BJ (cell line): ENCODE measurements at regions not wholly inside any gene's neighbourhood (a gene's known extent, or its start where the extent isn't known, plus 50 kb on each side); places are given as distances from the start of the nearest gene placed in this dataset.

Source experiments
- CTCF ChIA-PET: fragments of 350-600 bp; formaldehyde crosslinking; extraction: SDS; loops from one replicate; lab custom pipeline; 2021; ENCODE audit warnings: antibody characterized with exemption, inconsistent platforms; lab: Yijun Ruan, JAX
- POLR2A ChIA-PET: fragments of 300-600 bp; sonication (Branson Sonifier 250); formaldehyde crosslinking; extraction: SDS; loops from one replicate; lab custom pipeline; 2021; ENCODE audit warnings: antibody characterized with exemption; lab: Charles Lee
- DNase-seq: peaks from one replicate; pipeline ENCODE4 v3.0.0-alpha.2; 2011; ENCODE audit warnings: low read depth
- H3K27me3 ChIP-seq: 2 replicates; pipeline ENCODE4 v1.6.0; 2011; ENCODE audit warnings: low read length; ENCODE audit not compliant: control insufficient read depth, insufficient read depth
- H3K36me3 ChIP-seq: 2 replicates; pipeline ENCODE4 v1.5.1; 2011; ENCODE audit warnings: low read length; ENCODE audit not compliant: control insufficient read depth, insufficient read depth
- H3K4me3 ChIP-seq: 2 replicates; pipeline ENCODE4 v1.5.1; 2011; ENCODE audit warnings: low read depth, mild to moderate bottlenecking, control low read depth, low read length
- CTCF ChIP-seq: IDR thresholded peaks from 2 replicates; pipeline ENCODE4 v1.5.1; 2011; ENCODE audit warnings: low read depth, mild to moderate bottlenecking, control low read depth, inconsistent platforms, low read length, moderate library complexity; ENCODE audit not compliant: insufficient read depth

GRCh38 chr16:55380485-55380884 is 56.5 kb downstream of the IRX6 start:
- ChIA-PET CTCF (interaction anchor here (1.3 to 1.9 kb wide), 2 partner anchors 8 to 9 kb away, joined by 3 to 7 read pairs; no protein-coding TSS in a partner anchor), POLR2A (no interaction called here)

GRCh38 chr16:55384288-55385247 is 60.6 kb downstream of the IRX6 start:
- Histone ChIP-seq H3K36me3 (no peaks in the 10 kb centered on the region), H3K4me3 (no peak overlapping the region), H3K27me3 (no peaks in the 10 kb centered on the region)
- ChIA-PET CTCF (interaction anchor here (0.6 to 1.9 kb wide), 2 partner anchors 12 to 1905 kb away, joined by 3 to 7 read pairs; no protein-coding TSS in a partner anchor), POLR2A (no interaction called here)
- DNase-seq, result no peak
- TF ChIP-seq CTCF, result no peak

More at GRCh38 chr16:55380485-55380884, 56.5 kb downstream of the IRX6 start:
- no peaks in the 10 kb centered on the region for H3K27me3 ChIP-seq
- no peak overlapping the region for H3K4me3 ChIP-seq
- no peak for TF ChIP-seq CTCF
- no peak for DNase-seq
- no peaks in the 10 kb centered on the region for H3K36me3 ChIP-seq

- Histone ChIP-seq H3K4me3 (no peak overlapping the region), H3K36me3 (no peaks in the 10 kb centered on the region), H3K27me3 (no peaks in the 10 kb centered on the region)
- DNase-seq, result no peak
- TF ChIP-seq CTCF, result no peak
- CTCF ChIA-PET, result interaction anchor here (1.9 kb wide), 1 partner anchor 13 kb away, joined by 7 read pairs; no protein-coding TSS in a partner anchor
- POLR2A ChIA-PET, result no interaction called here
These were observed 61.4 kb downstream of the IRX6 start for GRCh38 chr16:55385359-55385758.

- DNase-seq, result no peak
- no peak for TF ChIP-seq CTCF
- H3K27me3 ChIP-seq, result no peaks in the 10 kb centered on the region
- H3K4me3 ChIP-seq, result no peak overlapping the region
- CTCF ChIA-PET, result no interaction called here
- POLR2A ChIA-PET, result no interaction called here
- H3K36me3 ChIP-seq, result no peaks in the 10 kb centered on the region
These were observed 62.7 kb downstream of the IRX6 start for GRCh38 chr16:55386534-55387296.
